CD4-positive, alpha-beta T cell treated with Interleukin-15 for 4 hours (primary cell): ENCODE measurements at regions not wholly inside any gene's neighbourhood (a gene's known extent, or its start where the extent isn't known, plus 50 kb on each side); places are given as distances from the start of the nearest gene placed in this dataset.

Experiments
- DNase-seq: peaks from one replicate; pipeline ENCODE4 v3.0.0-alpha.2; 2020; ENCODE audit warnings: low spot score

- DNase-seq, result no peak
Measured at GRCh38 chr19:41495589-41495988, 52.6 kb downstream of the ERICH4 start.

- no peak for DNase-seq
Measured at GRCh38 chr19:41499899-41500298, 56.9 kb downstream of the ERICH4 start.

GRCh38 chr19:41500443-41500842 lies 57.5 kb downstream of the ERICH4 start:
- no peak for DNase-seq

GRCh38 chr19:41501854-41502253 lies 58.9 kb downstream of the ERICH4 start:
- DNase-seq, result no peak

- DNase-seq, result no peak
Measured at GRCh38 chr19:41505105-41505504, 62.1 kb downstream of the ERICH4 start.

GRCh38 chr19:41510484-41510883 lies 65.5 kb upstream of the CEACAM21 start:
- DNase-seq, result no peak

GRCh38 chr19:41511628-41512027 lies 64.3 kb upstream of the CEACAM21 start:
- DNase-seq, result no peak

- no peak for DNase-seq
Measured at GRCh38 chr19:41515015-41515652, 60.8 kb upstream of the CEACAM21 start.

- peak; percentile 17 for DNase-seq
Measured at GRCh38 chr19:41516292-41517171, 59.4 kb upstream of the CEACAM21 start.

- no peak for DNase-seq
Measured at GRCh38 chr19:41518141-41518540, 57.8 kb upstream of the CEACAM21 start.

- DNase-seq, result peak; percentile 17
Measured at GRCh38 chr19:41521138-41521930, 54.6 kb upstream of the CEACAM21 start.

- DNase-seq, result peak; percentile 33
Measured at GRCh38 chr19:41521931-41522555, 53.9 kb upstream of the CEACAM21 start.

GRCh38 chr19:41525989-41526388 lies 50.0 kb upstream of the CEACAM21 start:
- no peak for DNase-seq
